Suprapubic skin (tissue), 4 donors: ENCODE measurements at regions not wholly inside any gene's neighbourhood (a gene's known extent, or its start where the extent isn't known, plus 50 kb on each side); places are given as distances from the start of the nearest gene placed in this dataset.

Experiments
- CTCF ChIP-seq, 2 donors: fragments of 200-600 bp in 1 of 2; fragments of 450-650 bp in 1 of 2; sonication (generic) in 1 of 2; IDR thresholded peaks; one replicate each; pipeline ENCODE4 v1.5.1; 2016 to 2019; ENCODE audit warnings: antibody characterized with exemption in 2 of 2, mild to moderate bottlenecking in 1 of 2, moderate library complexity in 1 of 2
- EP300 ChIP-seq: sonication (generic); formaldehyde crosslinking; IDR thresholded peaks from one replicate; pipeline ENCODE4 v1.6.1; 2017; ENCODE audit warnings: antibody characterized with exemption
- POLR2A ChIP-seq, 2 donors: fragments of 450-650 bp; IDR thresholded peaks; one replicate each; pipeline ENCODE4 v1.6.1; 2017; ENCODE audit warnings: antibody characterized with exemption in 2 of 2, mild to moderate bottlenecking in 2 of 2, moderate library complexity in 2 of 2
- POLR2AphosphoS5 ChIP-seq, 3 donors: sonication (generic); formaldehyde crosslinking; IDR thresholded peaks; one replicate each; pipeline ENCODE4 v1.6.1; 2017; ENCODE audit warnings: antibody characterized with exemption in 3 of 3

- TF ChIP-seq EP300 = no peak
- TF ChIP-seq POLR2AphosphoS5 (IDR thresholded peaks at IDR 0.05) = no peak
- no peak for TF ChIP-seq CTCF (IDR thresholded peaks at IDR 0.05)
- TF ChIP-seq POLR2A (IDR thresholded peaks at IDR 0.05) = no peak
Observed at GRCh38 chr5:68746643-68747420, 347.0 kb upstream of the SLC30A5 start.
